Stimulated activated CD8-positive, alpha-beta memory T cell treated with anti-CD3 and anti-CD28 coated beads, Interleukin-15, amount 100 ng/mL, for 48 hours (primary cell): ENCODE measurements at regions not wholly inside any gene's neighbourhood (a gene's known extent, or its start where the extent isn't known, plus 50 kb on each side); places are given as distances from the start of the nearest gene placed in this dataset.
"Not testable (repeated sequence)": the region's sequence is repeated elsewhere in the genome, so short reads cannot be mapped to it uniquely, and the experiment has no call there.

ENCODE experiments used
- DNase-seq, 2 donors: peaks; one replicate each; pipeline ENCODE4 v3.0.0-alpha.2; 2020; ENCODE audit warnings: low read depth in 2 of 2

DNA sequence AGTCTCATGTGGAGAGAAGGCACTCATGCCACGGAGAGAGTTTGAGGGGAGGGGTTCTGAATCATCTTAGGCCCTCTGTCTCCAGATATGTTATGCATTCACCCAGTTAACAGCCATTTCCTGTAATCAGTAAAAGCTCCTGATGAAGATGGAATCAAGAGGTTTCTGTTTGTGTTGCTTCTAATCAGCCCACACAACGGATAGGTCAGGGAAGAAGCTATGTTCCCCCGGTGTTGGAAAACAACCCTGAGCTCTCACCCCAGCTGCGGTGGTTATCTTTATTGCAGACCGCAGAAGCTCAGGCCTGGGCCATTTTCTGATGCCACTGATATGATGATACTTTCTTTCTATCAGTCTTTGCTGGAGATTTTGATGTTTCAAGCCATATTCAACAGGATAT is 338.5 kb upstream of the ONECUT1 start:
- no peak for DNase-seq

DNA sequence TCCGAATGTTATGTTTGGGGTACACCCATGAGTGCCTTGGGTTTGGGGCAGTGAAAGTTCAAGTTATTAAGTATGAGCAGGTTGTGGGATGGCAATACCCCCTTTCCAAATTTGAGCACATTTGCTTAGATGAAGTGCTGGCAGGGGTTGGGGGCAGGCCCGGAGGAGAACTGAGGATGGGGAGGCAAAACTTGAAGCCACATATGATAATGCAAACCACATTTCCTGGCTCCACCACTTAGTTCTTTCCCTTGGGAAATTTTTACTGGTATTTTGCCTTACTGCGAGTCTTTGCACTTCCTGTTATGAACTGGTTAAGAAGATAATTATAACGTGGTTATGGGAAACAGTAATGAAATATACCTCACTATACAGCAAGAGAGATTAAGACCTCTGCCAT is 336.0 kb upstream of the ONECUT1 start:
- DNase-seq: no peak

GRCh38 chr15:53122818-53123217 is 332.7 kb upstream of the ONECUT1 start:
- DNase-seq: no peak

- not testable (repeated sequence) for DNase-seq
These were observed 326.8 kb upstream of the ONECUT1 start for GRCh38 chr15:53116915-53117314.

- DNase-seq: no peak
These were observed 326.0 kb upstream of the ONECUT1 start for GRCh38 chr15:53116169-53116568.

DNA sequence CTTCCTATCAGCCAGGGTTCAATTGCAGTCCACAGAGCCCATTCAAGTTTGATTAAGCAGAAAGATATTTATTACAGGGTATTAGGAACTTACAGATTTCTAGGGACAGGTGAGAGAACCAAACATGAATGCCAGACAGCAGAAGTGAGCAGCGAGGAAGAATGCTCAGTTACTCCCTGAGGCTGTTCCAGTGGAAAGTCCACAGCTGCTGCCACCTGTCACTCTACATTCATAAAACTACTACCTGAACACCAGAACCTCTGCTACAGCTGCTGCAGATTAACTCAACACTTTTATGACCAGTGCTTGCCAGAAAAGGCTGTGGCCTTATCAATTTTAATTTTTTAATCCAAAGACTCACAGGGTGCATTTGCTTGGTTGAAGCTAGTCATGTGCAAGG is 325.4 kb upstream of the ONECUT1 start:
- DNase-seq: no peak

DNA sequence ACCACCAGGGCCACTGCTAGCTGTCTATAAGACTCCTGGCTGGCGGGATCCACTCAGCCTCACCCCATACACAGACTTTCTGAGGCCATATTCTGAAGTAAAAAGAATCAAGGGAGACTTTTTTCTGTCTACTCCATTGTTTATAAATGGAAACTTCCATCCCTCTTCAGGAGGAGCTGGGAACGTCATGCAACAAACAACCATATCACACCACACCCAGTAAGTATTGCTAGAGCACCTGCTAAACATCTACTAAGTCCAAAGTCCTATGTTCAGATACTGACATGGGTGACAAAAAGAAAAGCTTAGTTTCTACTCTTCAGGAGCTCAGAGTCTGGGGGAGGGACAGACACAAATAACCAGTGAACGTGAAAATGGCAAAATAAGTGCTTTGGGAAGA is 324.8 kb upstream of the ONECUT1 start:
- no peak for DNase-seq

- DNase-seq: no peak
These were observed 320.9 kb upstream of the ONECUT1 start for GRCh38 chr15:53110999-53111398.

DNA sequence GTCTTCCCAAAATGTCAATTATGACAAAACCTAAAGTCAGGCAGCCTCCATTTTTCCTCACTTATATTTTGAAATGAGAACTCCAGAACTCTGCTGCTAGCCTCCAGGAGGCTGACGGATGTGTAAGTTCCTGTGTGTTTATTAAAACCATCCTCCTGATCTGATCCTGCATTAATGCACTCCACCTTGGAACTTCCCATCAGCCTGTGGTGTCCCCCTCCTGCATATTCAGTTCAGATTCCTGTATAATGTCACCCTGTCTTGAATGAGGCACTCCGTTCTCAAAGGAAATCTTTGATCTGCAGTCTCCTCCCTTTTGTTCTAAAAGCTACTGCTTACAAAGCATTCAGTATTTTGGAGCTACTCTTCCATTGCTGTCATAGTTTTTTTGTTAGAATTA is 318.2 kb upstream of the ONECUT1 start:
- DNase-seq: no peak

DNA sequence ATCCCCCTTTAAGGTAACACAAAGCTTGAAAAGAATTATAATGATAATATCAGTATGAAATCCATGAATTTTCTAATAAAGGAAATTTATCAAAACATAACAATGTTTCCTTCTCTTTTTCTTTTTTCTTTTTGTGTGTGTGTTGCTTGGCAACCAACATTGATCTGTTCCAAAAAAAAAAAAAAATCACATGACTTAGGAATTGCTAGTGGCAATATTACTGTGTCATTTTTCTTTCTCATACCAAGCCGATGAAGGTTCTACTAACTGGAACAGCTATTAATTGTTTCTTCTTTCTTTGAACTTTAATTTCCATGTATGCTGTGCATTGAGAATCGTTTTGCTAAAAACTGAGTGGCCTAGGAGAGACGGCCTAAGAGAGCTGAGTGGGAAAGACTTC is 317.7 kb upstream of the ONECUT1 start:
- no peak for DNase-seq

DNA sequence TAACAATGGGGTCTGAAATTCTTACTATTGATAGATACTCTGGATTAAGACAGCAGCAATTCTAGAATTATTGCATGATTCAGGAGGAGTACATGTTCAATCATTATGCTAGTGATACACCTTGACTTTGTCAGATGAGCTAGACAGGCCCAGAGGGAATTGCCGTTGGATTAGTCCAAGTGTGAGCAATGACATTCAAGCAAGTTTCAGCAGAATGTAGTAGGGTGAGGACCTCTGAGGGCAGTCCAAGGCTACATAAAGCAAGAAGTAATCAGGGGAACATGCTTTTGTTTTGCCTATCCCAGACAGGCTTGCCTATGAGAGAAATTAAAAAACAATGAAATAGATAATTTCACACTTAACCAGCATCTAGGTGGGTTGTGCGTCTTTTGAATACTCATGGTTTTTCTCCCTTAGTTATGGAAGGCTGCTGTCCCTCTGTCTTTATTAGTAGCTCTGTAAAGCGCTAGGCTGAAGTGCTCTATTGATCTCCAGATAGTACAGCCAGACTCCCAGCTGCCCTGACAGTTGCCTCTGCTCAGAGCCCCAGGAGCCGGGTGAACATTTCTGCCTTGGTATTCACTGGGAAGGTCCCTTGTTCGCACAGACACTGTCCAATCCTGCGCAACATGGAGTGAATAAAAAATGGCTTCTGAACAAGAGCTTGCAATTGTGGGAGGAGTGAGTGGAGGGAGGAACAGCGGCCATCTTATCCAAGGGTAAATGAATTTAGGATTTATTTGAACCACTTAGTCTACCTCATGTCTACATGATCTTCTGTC is 316.6 kb upstream of the ONECUT1 start:
- no peak for DNase-seq

DNA sequence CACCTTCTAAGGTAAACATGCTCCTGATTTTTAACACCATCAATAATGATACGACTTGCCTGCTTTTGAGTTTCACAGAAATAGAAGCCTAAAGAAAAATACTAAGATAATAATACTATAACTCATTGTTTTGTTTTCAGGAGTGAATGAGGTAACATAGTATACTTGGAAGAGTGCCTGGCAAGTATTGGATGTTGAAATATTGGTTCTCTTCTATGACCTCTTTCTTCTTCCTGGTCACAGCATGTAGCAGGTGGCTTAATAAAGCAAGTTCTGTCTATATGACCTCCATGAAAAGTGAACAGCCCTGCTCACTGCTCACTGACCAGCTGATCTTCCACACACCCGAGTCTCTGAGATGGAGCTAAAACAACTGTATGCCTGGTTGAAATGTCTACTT is 312.3 kb upstream of the ONECUT1 start:
- no peak for DNase-seq

DNA sequence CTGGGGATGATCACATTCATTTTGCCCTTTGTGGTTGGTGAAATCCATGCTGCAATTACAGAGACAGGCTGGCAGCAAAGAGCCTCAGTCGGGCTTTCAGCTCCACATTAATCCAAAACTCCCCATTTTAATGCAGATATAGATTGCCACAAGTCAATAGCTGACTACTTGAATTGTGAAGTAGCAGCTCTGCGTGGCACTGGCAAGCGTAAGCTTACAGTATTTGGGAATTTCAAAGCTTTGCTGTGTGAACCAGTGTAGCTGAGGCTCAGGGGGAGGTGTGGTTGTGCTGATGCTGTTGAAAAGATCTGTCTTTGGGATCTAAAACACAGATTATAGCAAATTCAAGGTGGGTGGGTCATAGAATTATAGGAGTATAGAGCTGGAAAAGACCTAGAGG is 290.3 kb upstream of the ONECUT1 start:
- no peak for DNase-seq

DNA sequence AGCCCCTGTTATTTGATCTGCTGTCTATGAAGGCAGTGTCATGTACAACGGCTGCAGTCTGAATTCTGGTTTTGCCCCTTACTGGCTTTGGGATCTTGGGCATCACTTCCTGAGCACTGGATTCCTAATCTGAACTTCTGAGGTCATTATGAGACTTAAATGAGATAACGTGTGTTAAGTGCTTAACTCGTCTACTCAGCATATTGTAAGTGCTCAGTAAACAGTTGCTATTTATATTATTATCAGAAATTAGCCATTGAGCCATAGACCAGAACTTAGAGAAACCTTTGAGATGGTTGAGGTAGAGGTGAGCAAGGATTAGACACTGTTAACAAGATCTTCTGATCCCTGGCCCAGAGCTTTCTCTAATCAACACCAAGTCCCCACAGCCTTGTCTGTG is 284.1 kb upstream of the ONECUT1 start:
- DNase-seq: no peak

DNA sequence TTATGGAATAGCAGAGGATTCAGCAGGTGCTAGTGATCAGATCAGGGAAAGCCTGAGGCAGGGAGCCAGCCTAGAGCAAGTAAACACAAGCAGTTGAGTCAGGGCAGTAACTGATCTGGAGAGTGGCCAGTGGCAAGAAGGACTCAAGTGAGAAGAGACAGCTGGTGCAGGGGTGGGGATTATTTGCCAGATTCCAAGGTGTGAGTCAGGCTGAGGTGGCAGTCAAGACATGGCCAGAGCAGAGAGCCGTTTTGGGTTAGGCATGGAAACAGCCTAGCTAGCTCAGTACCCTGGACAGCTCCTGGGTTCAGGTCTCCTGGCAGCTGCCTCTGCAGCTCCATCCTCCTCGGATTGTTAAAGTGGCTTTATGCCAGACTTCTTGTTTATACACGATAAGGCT is 281.9 kb upstream of the ONECUT1 start:
- no peak for DNase-seq

- DNase-seq: no peak
These were observed 278.5 kb upstream of the ONECUT1 start for GRCh38 chr15:53068636-53069035.

- DNase-seq: no peak
These were observed 269.3 kb upstream of the ONECUT1 start for GRCh38 chr15:53059273-53060043.

DNA sequence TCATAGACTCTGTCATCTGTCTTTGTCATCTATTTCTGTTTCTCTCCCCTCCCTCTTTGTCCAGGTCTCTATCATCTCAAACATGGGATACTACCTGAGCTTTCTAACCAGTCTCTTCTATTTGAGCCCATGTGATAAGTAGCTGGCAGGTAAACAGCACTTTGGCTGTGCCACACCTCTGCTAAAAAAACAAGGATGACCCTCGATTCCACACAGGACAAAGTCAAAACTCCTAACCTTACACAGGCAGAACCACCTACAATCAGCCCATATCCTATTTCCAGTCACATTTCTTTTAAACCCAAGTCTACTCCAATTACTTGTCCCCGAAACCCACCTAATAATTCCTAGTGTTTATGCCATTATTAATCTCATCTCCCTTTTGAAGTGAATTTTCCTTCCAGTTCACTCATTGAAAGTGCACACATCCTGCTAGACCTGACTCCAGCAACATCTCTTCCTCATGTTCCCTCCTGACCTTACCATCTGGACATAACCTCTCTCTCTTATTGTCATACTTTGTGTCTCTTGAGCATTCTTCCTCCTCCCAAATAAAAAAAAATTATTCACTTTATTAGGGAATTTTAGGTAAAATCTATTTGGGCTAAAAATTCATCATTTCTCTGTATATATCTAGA is 256.1 kb upstream of the ONECUT1 start:
- DNase-seq: no peak

DNA sequence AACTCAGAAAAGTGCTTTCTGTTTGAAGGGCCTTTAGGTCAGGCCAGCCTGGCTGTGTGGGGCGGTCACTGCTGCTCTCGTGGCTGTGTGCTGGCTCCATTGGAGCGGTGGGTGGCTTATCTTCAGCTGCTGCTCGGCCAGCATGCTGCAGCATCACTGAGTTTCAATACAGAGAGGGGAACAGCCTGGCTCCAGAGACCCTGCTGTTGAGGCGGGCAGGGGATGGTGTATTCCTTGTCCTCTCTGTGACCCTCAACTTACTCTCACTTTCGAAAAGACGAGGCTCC is 248.5 kb upstream of the ONECUT1 start:
- DNase-seq: no peak

GRCh38 chr15:53037904-53038654 is 247.9 kb upstream of the ONECUT1 start:
- DNase-seq: no peak

GRCh38 chr15:53036641-53037040 is 246.5 kb upstream of the ONECUT1 start:
- DNase-seq: no peak

DNA sequence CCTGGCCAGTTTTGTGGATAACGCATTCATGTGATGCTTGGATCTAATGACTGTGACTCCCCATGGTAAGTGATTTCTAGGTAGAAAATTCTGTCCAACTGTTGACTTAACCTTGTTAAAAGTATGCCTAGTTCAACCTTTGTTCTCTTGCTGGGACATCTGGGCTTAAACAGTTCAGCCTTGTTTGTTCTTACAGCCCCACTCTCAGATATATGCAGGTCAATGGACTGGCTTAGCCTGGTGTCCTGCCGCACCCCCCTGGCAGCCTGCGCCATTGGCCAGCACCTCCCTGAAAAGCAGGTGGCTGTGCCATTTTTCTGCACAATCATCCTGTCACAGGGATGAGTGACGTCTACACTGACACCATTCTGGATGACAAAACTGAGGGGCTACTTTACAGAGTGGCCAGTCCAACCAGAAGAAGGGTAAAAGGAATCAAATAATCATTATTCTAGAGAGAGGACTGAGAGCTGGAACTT is 244.7 kb upstream of the ONECUT1 start:
- DNase-seq: no peak
